ENCODE measurements at regions not wholly inside any gene's neighbourhood (a gene's known extent, or its start where the extent isn't known, plus 50 kb on each side); places are given as distances from the start of the nearest gene placed in this dataset.

DNA sequence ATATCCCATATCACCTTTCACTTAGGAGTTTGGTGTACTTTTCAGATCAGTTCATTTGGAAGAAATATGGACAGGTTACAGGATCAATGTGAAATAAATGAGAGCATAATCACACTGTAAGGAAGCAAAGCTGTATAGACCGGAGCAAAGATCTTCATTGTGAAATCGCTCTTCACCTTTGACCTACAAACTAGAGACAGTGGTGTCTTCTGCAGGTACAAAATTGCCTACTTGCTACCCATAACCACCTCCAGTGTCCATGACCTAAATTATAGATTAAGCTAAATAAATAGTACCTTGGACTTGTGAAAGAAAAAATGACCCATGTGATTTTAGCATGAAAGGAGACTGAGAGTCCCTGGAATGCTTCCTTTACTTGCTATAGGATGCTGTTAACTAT lies 379.5 kb upstream of the SUCLG2 start:
- TF ChIP-seq, protein P1, sequence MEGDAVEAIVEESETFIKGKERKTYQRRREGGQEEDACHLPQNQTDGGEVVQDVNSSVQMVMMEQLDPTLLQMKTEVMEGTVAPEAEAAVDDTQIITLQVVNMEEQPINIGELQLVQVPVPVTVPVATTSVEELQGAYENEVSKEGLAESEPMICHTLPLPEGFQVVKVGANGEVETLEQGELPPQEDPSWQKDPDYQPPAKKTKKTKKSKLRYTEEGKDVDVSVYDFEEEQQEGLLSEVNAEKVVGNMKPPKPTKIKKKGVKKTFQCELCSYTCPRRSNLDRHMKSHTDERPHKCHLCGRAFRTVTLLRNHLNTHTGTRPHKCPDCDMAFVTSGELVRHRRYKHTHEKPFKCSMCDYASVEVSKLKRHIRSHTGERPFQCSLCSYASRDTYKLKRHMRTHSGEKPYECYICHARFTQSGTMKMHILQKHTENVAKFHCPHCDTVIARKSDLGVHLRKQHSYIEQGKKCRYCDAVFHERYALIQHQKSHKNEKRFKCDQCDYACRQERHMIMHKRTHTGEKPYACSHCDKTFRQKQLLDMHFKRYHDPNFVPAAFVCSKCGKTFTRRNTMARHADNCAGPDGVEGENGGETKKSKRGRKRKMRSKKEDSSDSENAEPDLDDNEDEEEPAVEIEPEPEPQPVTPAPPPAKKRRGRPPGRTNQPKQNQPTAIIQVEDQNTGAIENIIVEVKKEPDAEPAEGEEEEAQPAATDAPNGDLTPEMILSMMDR (conservative IDR thresholded peaks at IDR 0.05; ENCODE audit: low read length): no peak
- TF ChIP-seq EZH2phosphoT487 (IDR thresholded peaks at IDR 0.05; ENCODE audit: borderline replicate concordance, low read depth, low read length): no peak
